ENCODE measurements at regions not wholly inside any gene's neighbourhood (a gene's known extent, or its start where the extent isn't known, plus 50 kb on each side); places are given as distances from the start of the nearest gene placed in this dataset.
"Not testable (repeated sequence)": the region's sequence is repeated elsewhere in the genome, so short reads cannot be mapped to it uniquely, and the experiment has no call there.

- DNase-seq = no peak
Measured at GRCh38 chr11:13782390-13783075, 114.1 kb downstream of the FAR1 start.

- DNase-seq = peak in 1 of 2 experiments; percentile 8
Measured at GRCh38 chr11:13784441-13784840, 116.0 kb downstream of the FAR1 start.

GRCh38 chr11:13784855-13785254, 116.4 kb downstream of the FAR1 start:
- DNase-seq = no peak

GRCh38 chr11:13786688-13787087, 118.2 kb downstream of the FAR1 start:
- DNase-seq = no peak

- not testable (repeated sequence) for DNase-seq
Measured at GRCh38 chr11:13797616-13798015, 129.1 kb downstream of the FAR1 start.

GRCh38 chr11:13800901-13801300, 132.4 kb downstream of the FAR1 start:
- no peak for DNase-seq

GRCh38 chr11:13818325-13818724, 144.2 kb upstream of the SPON1 start:
- DNase-seq = no peak

GRCh38 chr11:13826505-13827278, 135.8 kb upstream of the SPON1 start:
- DNase-seq = no peak

- peak; percentile 92 to 97 for DNase-seq
Measured at GRCh38 chr11:13831696-13832095, 130.8 kb upstream of the SPON1 start.

- DNase-seq = peak in 1 of 2 experiments; percentile 44
Measured at GRCh38 chr11:13834463-13834862, 128.1 kb upstream of the SPON1 start.

- DNase-seq = no peak
Measured at GRCh38 chr11:13836666-13837065, 125.9 kb upstream of the SPON1 start.

- DNase-seq = no peak
Measured at GRCh38 chr11:13837286-13837685, 125.2 kb upstream of the SPON1 start.

GRCh38 chr11:13841393-13841792, 121.1 kb upstream of the SPON1 start:
- DNase-seq = no peak

- DNase-seq = no peak
Measured at GRCh38 chr11:13848031-13848430, 114.5 kb upstream of the SPON1 start.

GRCh38 chr11:13850231-13851005, 112.1 kb upstream of the SPON1 start:
- DNase-seq = peak in 1 of 2 experiments; percentile 35

- DNase-seq = no peak
Measured at GRCh38 chr11:13851691-13852090, 110.8 kb upstream of the SPON1 start.

- no peak for DNase-seq
Measured at GRCh38 chr11:13852481-13852880, 110.0 kb upstream of the SPON1 start.

GRCh38 chr11:13857828-13858227, 104.7 kb upstream of the SPON1 start:
- DNase-seq = no peak

GRCh38 chr11:13859892-13860291, 102.6 kb upstream of the SPON1 start:
- DNase-seq = no peak

- DNase-seq = no peak
Measured at GRCh38 chr11:13861411-13861810, 101.1 kb upstream of the SPON1 start.

GRCh38 chr11:13862845-13863392, 99.6 kb upstream of the SPON1 start:
- no peak for DNase-seq

- DNase-seq = no peak
Measured at GRCh38 chr11:13868710-13869397, 93.7 kb upstream of the SPON1 start.
